ENCODE measurements at regions not wholly inside any gene's neighbourhood (a gene's known extent, or its start where the extent isn't known, plus 50 kb on each side); places are given as distances from the start of the nearest gene placed in this dataset.

GRCh38 chr5:116789522-116789921, 214.9 kb upstream of the SEMA6A start:
- TF ChIP-seq POLR2A (IDR thresholded peaks at IDR 0.05) = no peak
- no peak for TF ChIP-seq CTCF (IDR thresholded peaks at IDR 0.05)
- H3K36me3 ChIP-seq = no peaks in the 10 kb centered on the region
- DNase-seq = no peak
- no peak overlapping the region for H3K27ac ChIP-seq
- H3K4me3 ChIP-seq = no peak overlapping the region
- H3K9me3 ChIP-seq = no peaks in the 10 kb centered on the region
- no peaks in the 10 kb centered on the region for H3K4me1 ChIP-seq
- H3K27me3 ChIP-seq = no peaks in the 10 kb centered on the region

GRCh38 chr5:116788851-116789403, 214.3 kb upstream of the SEMA6A start:
- no peak for TF ChIP-seq CTCF (IDR thresholded peaks at IDR 0.05)
- Histone ChIP-seq H3K4me3 (no peak overlapping the region), H3K27ac (no peak overlapping the region), H3K36me3 (no peaks in the 10 kb centered on the region), H3K27me3 (no peaks in the 10 kb centered on the region), H3K9me3 (no peaks in the 10 kb centered on the region), H3K4me1 (no peaks in the 10 kb centered on the region)
- no peak for DNase-seq

- Histone ChIP-seq H3K27ac (no peak overlapping the region), H3K9me3 (no peaks in the 10 kb centered on the region), H3K4me3 (no peak overlapping the region), H3K4me1 (no peaks in the 10 kb centered on the region), H3K27me3 (no peaks in the 10 kb centered on the region), H3K36me3 (no peaks in the 10 kb centered on the region)
- DNase-seq = no peak
- no peak for TF ChIP-seq CTCF (IDR thresholded peaks at IDR 0.05)
- no peak for TF ChIP-seq POLR2A (IDR thresholded peaks at IDR 0.05)
Observed at GRCh38 chr5:116787570-116787969, 212.9 kb upstream of the SEMA6A start.

GRCh38 chr5:116785106-116785505, 210.5 kb upstream of the SEMA6A start:
- H3K27me3 ChIP-seq = no peaks in the 10 kb centered on the region
- H3K27ac ChIP-seq = no peak overlapping the region
- TF ChIP-seq POLR2A (IDR thresholded peaks at IDR 0.05) = no peak
- no peak for TF ChIP-seq CTCF (IDR thresholded peaks at IDR 0.05)
- H3K36me3 ChIP-seq = no peaks in the 10 kb centered on the region
- no peak for DNase-seq
- H3K9me3 ChIP-seq = no peaks in the 10 kb centered on the region
- no peak overlapping the region for H3K4me3 ChIP-seq
- H3K4me1 ChIP-seq = no peaks in the 10 kb centered on the region

- DNase-seq = no peak
- no peaks in the 10 kb centered on the region for H3K27me3 ChIP-seq
- no peaks in the 10 kb centered on the region for H3K4me1 ChIP-seq
- H3K36me3 ChIP-seq = no peaks in the 10 kb centered on the region
- no peak overlapping the region for H3K27ac ChIP-seq
- H3K4me3 ChIP-seq = no peak overlapping the region
- no peaks in the 10 kb centered on the region for H3K9me3 ChIP-seq
- no peak for TF ChIP-seq POLR2A (IDR thresholded peaks at IDR 0.05)
- TF ChIP-seq CTCF (IDR thresholded peaks at IDR 0.05) = no peak
Observed at GRCh38 chr5:116779846-116780245, 205.2 kb upstream of the SEMA6A start.

Measured in Peyer's patch (tissue), 4 donors.